Gastrocnemius medialis (tissue), 4 donors: ENCODE measurements at regions not wholly inside any gene's neighbourhood (a gene's known extent, or its start where the extent isn't known, plus 50 kb on each side); places are given as distances from the start of the nearest gene placed in this dataset.

Source experiments
- POLR2A ChIP-seq, 2 donors: fragments of 450-650 bp; IDR thresholded peaks; one replicate each; pipeline ENCODE4 v1.6.1; 2017; ENCODE audit warnings: antibody characterized with exemption in 2 of 2, mild to moderate bottlenecking in 2 of 2, moderate library complexity in 2 of 2
- TF ChIP-seq, protein P1 (sequence below), 5 experiments: fragments of 450-650 bp in 3 of 5; fragments of 200-600 bp in 2 of 5; sonication (generic) in 2 of 5; IDR thresholded peaks in 4 of 5; conservative IDR thresholded peaks in 1 of 5; 1 replicate in 4 of 5; 2 replicates in 1 of 5; pipeline ENCODE4 v1.5.1; 2016 to 2019; ENCODE audit warnings: antibody characterized with exemption in 5 of 5, mild to moderate bottlenecking in 3 of 5, moderate library complexity in 3 of 5

DNA sequence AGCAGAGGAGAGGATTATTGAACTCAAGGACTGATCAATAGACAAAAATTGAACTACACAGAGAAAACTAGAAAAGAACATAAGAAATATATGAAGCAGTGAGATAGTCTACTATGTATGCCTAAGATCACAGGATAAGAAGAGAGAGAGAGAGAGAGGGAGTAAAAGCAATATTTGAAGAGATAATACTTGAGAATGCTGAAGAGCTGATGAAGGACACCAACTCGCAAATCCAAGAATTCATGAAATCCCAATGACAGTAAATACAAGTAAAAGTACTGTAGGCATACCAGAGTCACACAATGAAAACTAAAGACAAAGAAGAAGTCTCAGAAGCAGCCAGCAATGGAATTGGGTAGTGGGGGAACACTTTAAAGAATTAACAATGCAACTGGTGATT lies 260.1 kb upstream of the SPAG17 start:
- TF ChIP-seq POLR2A (IDR thresholded peaks at IDR 0.05), result no peak
- TF ChIP-seq, protein P1, sequence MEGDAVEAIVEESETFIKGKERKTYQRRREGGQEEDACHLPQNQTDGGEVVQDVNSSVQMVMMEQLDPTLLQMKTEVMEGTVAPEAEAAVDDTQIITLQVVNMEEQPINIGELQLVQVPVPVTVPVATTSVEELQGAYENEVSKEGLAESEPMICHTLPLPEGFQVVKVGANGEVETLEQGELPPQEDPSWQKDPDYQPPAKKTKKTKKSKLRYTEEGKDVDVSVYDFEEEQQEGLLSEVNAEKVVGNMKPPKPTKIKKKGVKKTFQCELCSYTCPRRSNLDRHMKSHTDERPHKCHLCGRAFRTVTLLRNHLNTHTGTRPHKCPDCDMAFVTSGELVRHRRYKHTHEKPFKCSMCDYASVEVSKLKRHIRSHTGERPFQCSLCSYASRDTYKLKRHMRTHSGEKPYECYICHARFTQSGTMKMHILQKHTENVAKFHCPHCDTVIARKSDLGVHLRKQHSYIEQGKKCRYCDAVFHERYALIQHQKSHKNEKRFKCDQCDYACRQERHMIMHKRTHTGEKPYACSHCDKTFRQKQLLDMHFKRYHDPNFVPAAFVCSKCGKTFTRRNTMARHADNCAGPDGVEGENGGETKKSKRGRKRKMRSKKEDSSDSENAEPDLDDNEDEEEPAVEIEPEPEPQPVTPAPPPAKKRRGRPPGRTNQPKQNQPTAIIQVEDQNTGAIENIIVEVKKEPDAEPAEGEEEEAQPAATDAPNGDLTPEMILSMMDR (IDR thresholded peaks at IDR 0.05 in 4 of 5, conservative IDR thresholded peaks at IDR 0.05 in 1 of 5), result no peak
